ENCODE measurements at regions not wholly inside any gene's neighbourhood (a gene's known extent, or its start where the extent isn't known, plus 50 kb on each side); places are given as distances from the start of the nearest gene placed in this dataset.

- TF ChIP-seq EZH2phosphoT487 (IDR thresholded peaks at IDR 0.05; ENCODE audit: borderline replicate concordance, low read depth, low read length) (no peak), CTCF (conservative IDR thresholded peaks at IDR 0.05; ENCODE audit: low read length) (no peak)
Observed at GRCh38 chr11:45538939-45539338, 126.5 kb downstream of the CHST1 start.
